OCI-LY3 (cell line): ENCODE measurements at regions not wholly inside any gene's neighbourhood (a gene's known extent, or its start where the extent isn't known, plus 50 kb on each side); places are given as distances from the start of the nearest gene placed in this dataset.

Experiments
- H2AFZ ChIP-seq: fragments of 200-600, 300-600 bp; shearing (Covaris generic); 2 replicates; pipeline ENCODE4 v1.6.0; 2014; ENCODE audit warnings: antibody characterized with exemption, low read depth, low read length
- H3K27ac ChIP-seq: fragments of 200-600, 300-600 bp; sonication (generic); 2 replicates; pipeline ENCODE4 v1.5.1; 2014; ENCODE audit warnings: mild to moderate bottlenecking, low read length, moderate library complexity, mixed read lengths
- H3K27me3 ChIP-seq: fragments of 200-600, 300-600 bp; sonication (generic); 2 replicates; pipeline ENCODE4 v1.6.1; 2014; ENCODE audit warnings: low read depth, low read length, mixed read lengths
- H3K36me3 ChIP-seq: fragments of 200-600, 300-600 bp; sonication (generic); replicated peaks from 2 replicates; pipeline ENCODE3; 2014; ENCODE audit warnings: low read depth, low read length, mixed read lengths
- H3K4me1 ChIP-seq: fragments of 300-600, 200-600 bp; sonication (generic); 2 replicates; pipeline ENCODE4 v1.6.1; 2014; ENCODE audit warnings: low read length, mixed read lengths
- H3K4me2 ChIP-seq: fragments of 200-600, 300-600 bp; sonication (generic); 2 replicates; pipeline ENCODE4 v1.6.1; 2014; ENCODE audit warnings: low read length, mixed read lengths
- H3K4me3 ChIP-seq: fragments of 300-600, 200-600 bp; sonication (generic); 2 replicates; pipeline ENCODE4 v1.5.1; 2014; ENCODE audit warnings: antibody characterized with exemption, mild to moderate bottlenecking, low read length, moderate library complexity
- H3K79me2 ChIP-seq: fragments of 300-600, 200-600 bp; shearing (Covaris generic); 2 replicates; pipeline ENCODE4 v1.6.1; 2014; ENCODE audit warnings: mild to moderate bottlenecking, low read length, mixed read lengths
- H3K9ac ChIP-seq: fragments of 300-600, 200-600 bp; shearing (Covaris generic); 2 replicates; pipeline ENCODE4 v1.6.0; 2014; ENCODE audit warnings: mild to moderate bottlenecking, low read length, moderate library complexity
- H3K9me3 ChIP-seq: fragments of 200-600, 300-600 bp; shearing (Covaris generic); 2 replicates; pipeline ENCODE4 v1.6.1; 2014; ENCODE audit warnings: low read length, mixed read lengths; ENCODE audit not compliant: insufficient read depth
- H4K20me1 ChIP-seq: fragments of 200-600, 300-600 bp; sonication (generic); 2 replicates; pipeline ENCODE4 v1.6.1; 2016; ENCODE audit warnings: low read length, mixed read lengths; ENCODE audit not compliant: insufficient read depth
- EZH2phosphoT487 ChIP-seq: fragments of 200-600 bp; shearing (Covaris generic); IDR thresholded peaks from 2 replicates; pipeline ENCODE4 v1.6.1; 2018; ENCODE audit warnings: antibody characterized with exemption, mixed run types, low read depth
- TF ChIP-seq, protein P1 (sequence below): fragments of 200-600, 300-600 bp; sonication (generic); IDR thresholded peaks from 2 replicates; pipeline ENCODE4 v1.5.1; 2014; ENCODE audit warnings: antibody characterized with exemption, low read length, low read depth

DNA sequence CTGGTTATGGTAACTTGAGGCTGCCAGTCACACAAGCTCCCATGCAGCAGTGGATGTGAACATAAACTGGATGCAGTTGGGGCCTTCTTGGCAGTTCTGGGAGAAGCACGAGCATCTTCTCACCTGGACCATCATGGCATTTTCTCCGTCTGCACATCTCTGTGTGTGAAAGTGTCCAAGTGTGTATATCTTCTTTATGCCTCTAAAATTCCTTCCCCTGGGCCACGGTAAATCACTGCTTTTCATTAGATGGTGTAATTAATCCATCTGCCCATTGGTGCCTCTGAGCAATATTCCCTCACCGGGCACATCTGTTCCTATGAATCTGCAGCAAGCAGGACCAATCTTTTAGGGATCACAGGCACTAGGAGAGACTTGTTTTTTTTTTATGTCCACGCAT is 138.0 kb downstream of the MAP3K7 start:
- H3K9ac ChIP-seq: no peak overlapping the region
- H3K9me3 ChIP-seq: no peaks in the 10 kb centered on the region
- TF ChIP-seq, protein P1, sequence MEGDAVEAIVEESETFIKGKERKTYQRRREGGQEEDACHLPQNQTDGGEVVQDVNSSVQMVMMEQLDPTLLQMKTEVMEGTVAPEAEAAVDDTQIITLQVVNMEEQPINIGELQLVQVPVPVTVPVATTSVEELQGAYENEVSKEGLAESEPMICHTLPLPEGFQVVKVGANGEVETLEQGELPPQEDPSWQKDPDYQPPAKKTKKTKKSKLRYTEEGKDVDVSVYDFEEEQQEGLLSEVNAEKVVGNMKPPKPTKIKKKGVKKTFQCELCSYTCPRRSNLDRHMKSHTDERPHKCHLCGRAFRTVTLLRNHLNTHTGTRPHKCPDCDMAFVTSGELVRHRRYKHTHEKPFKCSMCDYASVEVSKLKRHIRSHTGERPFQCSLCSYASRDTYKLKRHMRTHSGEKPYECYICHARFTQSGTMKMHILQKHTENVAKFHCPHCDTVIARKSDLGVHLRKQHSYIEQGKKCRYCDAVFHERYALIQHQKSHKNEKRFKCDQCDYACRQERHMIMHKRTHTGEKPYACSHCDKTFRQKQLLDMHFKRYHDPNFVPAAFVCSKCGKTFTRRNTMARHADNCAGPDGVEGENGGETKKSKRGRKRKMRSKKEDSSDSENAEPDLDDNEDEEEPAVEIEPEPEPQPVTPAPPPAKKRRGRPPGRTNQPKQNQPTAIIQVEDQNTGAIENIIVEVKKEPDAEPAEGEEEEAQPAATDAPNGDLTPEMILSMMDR: no peak
- no peak for TF ChIP-seq EZH2phosphoT487
- no peak overlapping the region for H3K4me2 ChIP-seq
- H3K27me3 ChIP-seq: no peaks in the 10 kb centered on the region
- H3K4me1 ChIP-seq: no peaks in the 10 kb centered on the region
- H4K20me1 ChIP-seq: no peaks in the 10 kb centered on the region
- no peak overlapping the region for H3K4me3 ChIP-seq
- H3K27ac ChIP-seq: no peak overlapping the region
- no peaks in the 10 kb centered on the region for H3K79me2 ChIP-seq
- no peaks in the 10 kb centered on the region for H3K36me3 ChIP-seq
- H2AFZ ChIP-seq: no peak overlapping the region

DNA sequence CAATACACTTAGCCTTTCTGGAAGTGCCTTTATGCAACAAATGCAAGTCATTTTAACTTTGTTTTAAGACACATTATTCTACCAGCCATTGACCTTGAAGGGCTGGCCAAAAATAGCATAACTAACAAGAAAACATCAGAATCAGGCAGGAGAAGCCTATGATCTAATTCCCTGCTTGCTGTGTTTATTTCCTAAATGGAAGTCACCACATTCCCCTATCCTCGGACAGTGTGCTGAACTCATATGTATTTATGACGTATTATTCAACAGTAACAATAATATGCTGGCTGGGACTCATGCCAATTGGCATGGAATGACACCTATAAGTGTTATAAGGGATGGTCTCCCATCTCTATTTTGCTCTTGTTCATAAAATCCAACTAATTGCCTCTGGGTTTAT is 140.7 kb downstream of the MAP3K7 start:
- no peak overlapping the region for H3K4me3 ChIP-seq
- no peak overlapping the region for H3K27ac ChIP-seq
- no peak overlapping the region for H2AFZ ChIP-seq
- H3K4me1 ChIP-seq: no peaks in the 10 kb centered on the region
- no peaks in the 10 kb centered on the region for H3K36me3 ChIP-seq
- H3K9me3 ChIP-seq: no peaks in the 10 kb centered on the region
- TF ChIP-seq, protein P1: no peak
- no peak for TF ChIP-seq EZH2phosphoT487
- no peaks in the 10 kb centered on the region for H4K20me1 ChIP-seq
- 0 out of 2 replicates have a peak, but pooled peaks cover 6% of the 10 kb centered on the region for H3K27me3 ChIP-seq
- no peak overlapping the region for H3K9ac ChIP-seq
- H3K4me2 ChIP-seq: no peak overlapping the region
- H3K79me2 ChIP-seq: no peaks in the 10 kb centered on the region

DNA sequence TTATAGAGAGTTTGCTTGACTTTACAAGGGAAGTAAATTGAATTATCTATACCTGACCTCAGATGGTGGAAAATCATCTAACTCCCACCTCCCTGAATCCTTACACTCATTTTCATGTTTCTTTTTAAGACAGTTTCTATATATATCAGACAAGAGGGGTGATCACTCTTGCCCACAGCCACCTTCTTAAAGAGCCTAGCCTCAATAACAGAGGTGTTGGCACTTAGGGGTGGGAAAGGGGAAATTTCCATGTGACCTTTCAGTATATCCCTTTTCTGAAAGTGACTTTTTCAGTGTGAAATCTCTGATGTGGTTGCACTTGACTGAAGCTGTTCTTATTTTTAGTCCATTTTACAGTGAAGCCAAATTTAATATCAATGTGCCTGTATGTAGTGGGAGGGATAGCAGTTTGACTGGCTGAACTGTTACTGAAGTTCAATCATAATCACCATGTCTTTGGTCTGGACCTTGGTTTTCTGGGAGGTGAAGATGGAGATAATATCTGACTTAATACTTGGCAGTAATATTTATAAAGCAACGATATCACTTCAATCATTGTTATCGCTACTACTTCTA is 141.3 kb downstream of the MAP3K7 start:
- H3K4me2 ChIP-seq: no peak overlapping the region
- H3K79me2 ChIP-seq: no peaks in the 10 kb centered on the region
- TF ChIP-seq, protein P1: no peak
- TF ChIP-seq EZH2phosphoT487: no peak
- H3K9ac ChIP-seq: no peak overlapping the region
- 0 out of 2 replicates have a peak, but pooled peaks cover 6% of the 10 kb centered on the region for H3K27me3 ChIP-seq
- no peak overlapping the region for H3K27ac ChIP-seq
- no peaks in the 10 kb centered on the region for H4K20me1 ChIP-seq
- H2AFZ ChIP-seq: no peak overlapping the region
- H3K4me3 ChIP-seq: no peak overlapping the region
- no peaks in the 10 kb centered on the region for H3K9me3 ChIP-seq
- no peaks in the 10 kb centered on the region for H3K4me1 ChIP-seq
- H3K36me3 ChIP-seq: no peaks in the 10 kb centered on the region

DNA sequence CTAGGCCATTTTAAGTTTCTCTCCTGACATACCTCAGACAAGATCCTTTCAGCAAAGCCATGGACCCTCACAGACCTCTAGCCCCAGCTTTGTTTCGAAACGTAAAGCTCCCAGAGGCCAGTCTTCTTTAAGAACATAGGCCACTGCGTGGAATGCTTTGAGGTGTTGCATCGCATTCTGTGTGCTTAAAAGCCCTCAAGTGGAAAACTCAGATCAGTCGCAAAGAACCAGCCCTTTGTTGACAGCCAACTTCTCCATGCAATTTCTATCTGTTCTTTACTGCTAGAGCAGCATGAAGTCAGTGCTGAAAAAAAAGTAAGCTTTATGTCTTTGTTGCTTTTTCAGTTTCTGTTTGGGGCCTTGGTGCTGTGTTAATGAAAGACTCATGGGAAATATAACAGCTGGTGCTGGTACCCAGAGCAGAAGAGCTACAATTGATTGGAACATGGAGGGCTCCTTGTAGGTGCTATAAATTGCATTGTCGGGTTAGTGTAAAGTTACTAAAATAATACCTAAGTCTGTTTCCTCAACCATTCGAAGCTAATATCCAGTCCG is 142.6 kb downstream of the MAP3K7 start:
- Histone ChIP-seq H3K36me3 (no peaks in the 10 kb centered on the region), H3K79me2 (no peaks in the 10 kb centered on the region), H3K9me3 (no peaks in the 10 kb centered on the region), H3K4me3 (no peak overlapping the region), H3K27ac (no peak overlapping the region), H3K4me2 (no peak overlapping the region), H3K9ac (no peak overlapping the region), H2AFZ (no peak overlapping the region), H4K20me1 (no peaks in the 10 kb centered on the region), H3K27me3 (0 out of 2 replicates have a peak, but pooled peaks cover 6% of the 10 kb centered on the region), H3K4me1 (no peaks in the 10 kb centered on the region)
- TF ChIP-seq, protein P1: no peak
- no peak for TF ChIP-seq EZH2phosphoT487
